Panc1 (cell line): ENCODE measurements at regions not wholly inside any gene's neighbourhood (a gene's known extent, or its start where the extent isn't known, plus 50 kb on each side); places are given as distances from the start of the nearest gene placed in this dataset.
"Not testable (repeated sequence)": the region's sequence is repeated elsewhere in the genome, so short reads cannot be mapped to it uniquely, and the experiment has no call there.

Experiments used
- ATAC-seq: fragments of 200-7000 bp; cut with Tn5 transposase; 2 replicates; pipeline ENCODE4 v1.9.1; 2020; ENCODE audit warnings: mild to moderate bottlenecking, moderate library complexity
- BruUV-seq: library from RNA; stranded (reverse); fragments of 400-500 nt; replicated peaks from 2 replicates; lab custom pipeline; 2021; lab: Mats Ljungman, UMichigan
- CTCF ChIA-PET: fragments of 300-600 bp; sonication (Branson Sonifier 250); formaldehyde crosslinking; loops from one replicate; lab custom pipeline; 2022; ENCODE audit warnings: antibody characterized with exemption; lab: Charles Lee
- POLR2A ChIA-PET: fragments of 300-600 bp; sonication (Branson Sonifier 250); formaldehyde crosslinking; loops from one replicate; lab custom pipeline; 2022; ENCODE audit warnings: antibody characterized with exemption; lab: Charles Lee
- DNase-seq: peaks from one replicate; pipeline ENCODE4 v3.0.0-alpha.2; 2010; ENCODE audit warnings: low read depth, low spot score
- H3K27ac ChIP-seq: 2 replicates; pipeline ENCODE4 v1.5.1; 2011; ENCODE audit warnings: mild to moderate bottlenecking, low read length, inconsistent platforms
- H3K27me3 ChIP-seq: fragments of 200-500 bp; sonication (Bioruptor generic); 2 replicates; pipeline ENCODE4 v1.6.0; 2014; ENCODE audit warnings: low read length, inconsistent platforms; ENCODE audit not compliant: control insufficient read depth, insufficient read depth
- H3K36me3 ChIP-seq: fragments of 200-500 bp; sonication (Bioruptor generic); 2 replicates; pipeline ENCODE4 v1.5.1; 2014; ENCODE audit warnings: inconsistent platforms, mild to moderate bottlenecking, low read length, moderate library complexity; ENCODE audit not compliant: control insufficient read depth, insufficient read depth
- H3K4me1 ChIP-seq: 2 replicates; pipeline ENCODE4 v1.5.1; 2011; ENCODE audit warnings: inconsistent platforms, mild to moderate bottlenecking, low read length, moderate library complexity; ENCODE audit not compliant: control insufficient read depth, insufficient read depth
- H3K4me3 ChIP-seq, 2 experiments: 2 replicates each; pipeline ENCODE4 v1.5.1; 2011 to 2012; ENCODE audit warnings: low read depth in 2 of 2, low read length in 2 of 2, mild to moderate bottlenecking in 2 of 2, inconsistent platforms in 1 of 2, moderate library complexity in 1 of 2
- H3K9me3 ChIP-seq: fragments of 200-500 bp; sonication (Bioruptor generic); 2 replicates; pipeline ENCODE4 v1.5.1; 2014; ENCODE audit warnings: low read depth, mild to moderate bottlenecking, inconsistent platforms, low read length, moderate library complexity; ENCODE audit not compliant: control insufficient read depth, insufficient read depth
- POLR2AphosphoS5 ChIP-seq: IDR thresholded peaks from 2 replicates; pipeline ENCODE4 v1.6.1; 2012; ENCODE audit warnings: mild to moderate bottlenecking, low read depth, low read length, moderate library complexity
- SIN3A ChIP-seq: IDR thresholded peaks from 2 replicates; pipeline ENCODE4 v1.6.1; 2012; ENCODE audit warnings: low read depth, mild to moderate bottlenecking, low read length, moderate library complexity, borderline replicate concordance; ENCODE audit not compliant: insufficient read depth
- TCF7L2 ChIP-seq: IDR thresholded peaks from 2 replicates; pipeline ENCODE4 v1.6.1; 2011; ENCODE audit warnings: mild to moderate bottlenecking, low read depth, low read length, inconsistent platforms
- in situ Hi-C: cut with HindIII; loops from 2 replicates; pipeline ENCODE4 v1.10.0; 2016; ENCODE audit warnings: low sequenced_read_pairs, low pct_unique_long_range_greater_than_20kb
- intact Hi-C: fragments of 100-400 bp; cut with micrococcal nuclease; formaldehyde crosslinking; loops from one replicate; pipeline ENCODE4 v1.10.0; 2022; ENCODE audit not compliant: unreplicated experiment
- TF ChIP-seq, protein P1 (sequence below), 2 experiments: IDR thresholded peaks; 2 replicates each; pipeline ENCODE4 v1.6.1; 2011 to 2012; ENCODE audit warnings: low read depth in 2 of 2, control low read depth in 1 of 2, low read length in 1 of 2, mild to moderate bottlenecking in 1 of 2, moderate library complexity in 1 of 2; ENCODE audit not compliant: insufficient read depth in 1 of 2
- TF ChIP-seq, protein P2 (sequence below): fragments of 450-650 bp; IDR thresholded peaks from 2 replicates; pipeline ENCODE4 v1.5.1; 2017; ENCODE audit warnings: mild to moderate bottlenecking

DNA sequence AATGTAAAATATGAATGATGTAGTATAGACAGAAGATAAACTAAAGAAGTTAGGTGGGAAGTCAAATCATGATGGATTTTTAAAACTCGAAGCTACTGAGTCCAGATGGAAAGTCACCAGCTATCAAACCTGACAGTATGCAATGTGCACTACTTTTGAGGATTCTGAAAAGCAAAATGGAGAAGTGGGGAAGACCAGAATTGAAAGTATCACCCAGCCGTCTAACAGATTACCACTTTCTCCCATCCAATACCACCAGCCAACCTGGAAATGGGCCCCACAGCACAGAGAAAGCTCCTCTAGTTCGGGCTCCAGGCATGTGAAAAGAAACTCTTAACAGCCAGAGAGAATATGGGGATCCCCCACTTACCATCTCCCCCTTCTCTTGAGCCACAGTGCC lies 67.9 kb upstream of the SRRM3 start:
- H3K27me3 ChIP-seq, result no peaks in the 10 kb centered on the region
- ATAC-seq, result no peak
- ChIA-PET CTCF (no interaction called here), POLR2A (interaction anchor here (0.7 kb wide), 1 partner anchor 439 kb away, joined by 3 read pairs; no protein-coding TSS in a partner anchor)
- H3K4me1 ChIP-seq, result no peaks in the 10 kb centered on the region
- TF ChIP-seq, protein P1, sequence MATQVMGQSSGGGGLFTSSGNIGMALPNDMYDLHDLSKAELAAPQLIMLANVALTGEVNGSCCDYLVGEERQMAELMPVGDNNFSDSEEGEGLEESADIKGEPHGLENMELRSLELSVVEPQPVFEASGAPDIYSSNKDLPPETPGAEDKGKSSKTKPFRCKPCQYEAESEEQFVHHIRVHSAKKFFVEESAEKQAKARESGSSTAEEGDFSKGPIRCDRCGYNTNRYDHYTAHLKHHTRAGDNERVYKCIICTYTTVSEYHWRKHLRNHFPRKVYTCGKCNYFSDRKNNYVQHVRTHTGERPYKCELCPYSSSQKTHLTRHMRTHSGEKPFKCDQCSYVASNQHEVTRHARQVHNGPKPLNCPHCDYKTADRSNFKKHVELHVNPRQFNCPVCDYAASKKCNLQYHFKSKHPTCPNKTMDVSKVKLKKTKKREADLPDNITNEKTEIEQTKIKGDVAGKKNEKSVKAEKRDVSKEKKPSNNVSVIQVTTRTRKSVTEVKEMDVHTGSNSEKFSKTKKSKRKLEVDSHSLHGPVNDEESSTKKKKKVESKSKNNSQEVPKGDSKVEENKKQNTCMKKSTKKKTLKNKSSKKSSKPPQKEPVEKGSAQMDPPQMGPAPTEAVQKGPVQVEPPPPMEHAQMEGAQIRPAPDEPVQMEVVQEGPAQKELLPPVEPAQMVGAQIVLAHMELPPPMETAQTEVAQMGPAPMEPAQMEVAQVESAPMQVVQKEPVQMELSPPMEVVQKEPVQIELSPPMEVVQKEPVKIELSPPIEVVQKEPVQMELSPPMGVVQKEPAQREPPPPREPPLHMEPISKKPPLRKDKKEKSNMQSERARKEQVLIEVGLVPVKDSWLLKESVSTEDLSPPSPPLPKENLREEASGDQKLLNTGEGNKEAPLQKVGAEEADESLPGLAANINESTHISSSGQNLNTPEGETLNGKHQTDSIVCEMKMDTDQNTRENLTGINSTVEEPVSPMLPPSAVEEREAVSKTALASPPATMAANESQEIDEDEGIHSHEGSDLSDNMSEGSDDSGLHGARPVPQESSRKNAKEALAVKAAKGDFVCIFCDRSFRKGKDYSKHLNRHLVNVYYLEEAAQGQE (IDR thresholded peaks at IDR 0.05; ENCODE audit: insufficient read depth in 1 of 2, low read depth in 2 of 2, low read length in 1 of 2), result no peak
- TF ChIP-seq TCF7L2, result no peak
- TF ChIP-seq, protein P2, sequence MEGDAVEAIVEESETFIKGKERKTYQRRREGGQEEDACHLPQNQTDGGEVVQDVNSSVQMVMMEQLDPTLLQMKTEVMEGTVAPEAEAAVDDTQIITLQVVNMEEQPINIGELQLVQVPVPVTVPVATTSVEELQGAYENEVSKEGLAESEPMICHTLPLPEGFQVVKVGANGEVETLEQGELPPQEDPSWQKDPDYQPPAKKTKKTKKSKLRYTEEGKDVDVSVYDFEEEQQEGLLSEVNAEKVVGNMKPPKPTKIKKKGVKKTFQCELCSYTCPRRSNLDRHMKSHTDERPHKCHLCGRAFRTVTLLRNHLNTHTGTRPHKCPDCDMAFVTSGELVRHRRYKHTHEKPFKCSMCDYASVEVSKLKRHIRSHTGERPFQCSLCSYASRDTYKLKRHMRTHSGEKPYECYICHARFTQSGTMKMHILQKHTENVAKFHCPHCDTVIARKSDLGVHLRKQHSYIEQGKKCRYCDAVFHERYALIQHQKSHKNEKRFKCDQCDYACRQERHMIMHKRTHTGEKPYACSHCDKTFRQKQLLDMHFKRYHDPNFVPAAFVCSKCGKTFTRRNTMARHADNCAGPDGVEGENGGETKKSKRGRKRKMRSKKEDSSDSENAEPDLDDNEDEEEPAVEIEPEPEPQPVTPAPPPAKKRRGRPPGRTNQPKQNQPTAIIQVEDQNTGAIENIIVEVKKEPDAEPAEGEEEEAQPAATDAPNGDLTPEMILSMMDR, result no peak
- TF ChIP-seq SIN3A, result no peak
- TF ChIP-seq POLR2AphosphoS5, result no peak
- DNase-seq, result no peak
- no peak overlapping the region for H3K4me3 ChIP-seq
- in situ Hi-C loops, result no loop called here
- no peaks in the 10 kb centered on the region for H3K36me3 ChIP-seq
- no peak overlapping the region for H3K27ac ChIP-seq
- H3K9me3 ChIP-seq, result no peaks in the 10 kb centered on the region
- no TSS peak for BruUV-seq
- intact Hi-C loops, result no loop called here

DNA sequence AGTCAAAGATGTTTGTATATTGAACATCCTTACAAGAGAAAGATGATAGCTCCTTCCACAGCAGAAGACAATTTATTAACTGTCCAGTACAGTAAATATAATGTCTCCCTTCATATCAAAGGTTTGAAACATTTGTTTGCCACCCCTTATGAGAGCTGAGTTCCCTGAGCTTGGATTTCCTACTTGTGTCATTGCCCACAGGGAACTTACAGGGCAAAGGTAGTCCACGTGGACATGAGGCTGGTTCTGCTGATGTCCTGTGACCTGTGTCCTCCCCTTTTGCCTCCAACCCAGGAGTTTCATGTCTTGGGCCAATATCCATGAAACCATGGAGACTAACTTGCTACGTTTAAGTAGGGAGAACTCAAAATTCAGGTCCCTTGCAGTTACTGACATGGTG lies 66.4 kb upstream of the SRRM3 start:
- POLR2A ChIA-PET, ATAC-seq, BruUV-seq, H3K27ac ChIP-seq, H3K27me3 ChIP-seq, DNase-seq, CTCF ChIA-PET, in situ Hi-C loops, H3K4me3 ChIP-seq, intact Hi-C loops, H3K9me3 ChIP-seq, H3K4me1 ChIP-seq, H3K36me3 ChIP-seq: not testable (repeated sequence)

DNA sequence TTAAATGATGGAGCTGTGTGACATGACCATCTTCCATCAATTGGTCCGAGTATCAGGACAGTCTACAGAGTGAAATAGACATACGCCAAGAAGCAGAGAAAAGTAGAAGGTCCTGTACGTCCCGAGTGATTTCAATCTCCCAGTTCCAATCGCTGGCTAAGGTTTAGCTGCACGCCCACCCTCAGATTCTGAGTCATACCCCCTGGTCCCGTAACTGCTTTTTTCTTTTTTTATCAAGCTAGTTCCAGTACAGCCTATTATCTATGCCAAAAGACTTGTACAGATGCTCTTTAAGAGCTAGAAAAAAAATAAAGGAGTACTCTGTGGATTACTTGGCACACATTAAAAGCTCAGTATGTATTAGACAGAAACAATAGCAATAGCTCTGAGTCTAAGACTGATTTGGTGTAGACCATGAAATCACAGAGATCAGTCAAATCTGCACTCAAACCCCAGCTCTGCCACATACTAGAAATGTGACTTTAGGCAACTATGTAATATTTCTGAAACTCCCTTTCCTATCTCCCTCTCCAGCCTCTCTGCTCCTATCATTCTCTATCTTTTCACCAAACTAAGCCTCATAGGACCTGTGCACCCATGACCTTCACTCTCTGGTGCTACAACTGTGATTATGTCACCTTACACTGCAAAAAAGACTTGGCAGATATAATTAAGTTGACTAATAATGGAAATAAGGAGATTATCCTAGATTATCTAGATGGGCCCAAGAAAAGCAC lies 63.0 kb upstream of the SRRM3 start:
- H3K4me3 ChIP-seq, H3K9me3 ChIP-seq, intact Hi-C loops, H3K36me3 ChIP-seq, POLR2A ChIA-PET, H3K27me3 ChIP-seq, DNase-seq, CTCF ChIA-PET, in situ Hi-C loops, BruUV-seq, H3K4me1 ChIP-seq, H3K27ac ChIP-seq, ATAC-seq: not testable (repeated sequence)
